ENCODE measurements at regions not wholly inside any gene's neighbourhood (a gene's known extent, or its start where the extent isn't known, plus 50 kb on each side); places are given as distances from the start of the nearest gene placed in this dataset.

- Mint-ChIP-seq H3K36me3 (ENCODE audit: low read depth) (no peaks in the 10 kb centered on the region), H3K4me1 (no peaks in the 10 kb centered on the region), H3K4me3 (no peak overlapping the region), H3K9me3 (peaks cover 9% of the 10 kb centered on the region), H3K27me3 (no peaks in the 10 kb centered on the region), H3K27ac (no peak overlapping the region)
- intact Hi-C loops (cut with micrococcal nuclease) = no loop called here
- DNase-seq = no peak
These were observed 789.3 kb downstream of the SEMA5A start for GRCh38 chr5:8756498-8757084.

DNA sequence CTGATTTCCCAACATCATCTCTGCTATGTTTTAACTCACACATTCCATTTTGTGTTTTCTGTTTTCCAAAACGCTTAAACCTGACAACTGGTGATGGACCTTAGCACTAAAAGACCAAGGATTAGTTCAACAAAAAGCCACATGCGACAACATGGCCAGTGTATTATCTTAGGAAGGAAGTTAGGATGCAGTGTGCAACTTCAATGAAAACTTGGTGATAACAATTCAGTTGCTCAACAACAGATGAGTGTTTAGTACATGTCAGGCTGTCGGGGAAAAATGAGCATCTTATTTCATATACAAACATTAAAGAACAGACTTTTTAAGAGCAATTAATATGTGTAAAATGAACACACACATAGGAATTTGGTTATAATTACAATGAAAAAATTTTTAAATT is 780.0 kb downstream of the SEMA5A start:
- Mint-ChIP-seq H3K4me1 (no peaks in the 10 kb centered on the region), H3K27ac (no peak overlapping the region), H3K27me3 (no peaks in the 10 kb centered on the region), H3K36me3 (ENCODE audit: low read depth) (no peaks in the 10 kb centered on the region), H3K9me3 (peaks cover 3% of the 10 kb centered on the region), H3K4me3 (no peak overlapping the region)
- intact Hi-C loops (cut with micrococcal nuclease) = no loop called here
- DNase-seq = no peak

DNA sequence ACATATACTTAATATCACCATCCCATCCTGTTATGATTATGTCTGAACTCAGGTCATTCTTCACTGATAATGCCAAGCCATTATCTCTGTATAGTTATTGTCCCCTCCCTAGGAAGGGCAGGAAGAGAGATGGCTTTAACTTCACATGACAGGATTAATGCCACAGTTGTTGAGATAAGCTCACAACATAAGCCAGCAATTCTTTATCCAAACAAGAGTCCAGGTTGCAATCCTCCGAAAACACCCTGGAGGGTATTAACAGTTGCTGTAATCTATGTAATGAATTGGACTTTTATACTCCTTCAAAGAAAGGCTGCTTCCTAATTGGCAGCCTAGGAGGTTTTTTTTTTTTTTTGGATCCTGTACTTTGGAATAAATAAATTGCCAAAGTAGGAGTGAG is 779.4 kb downstream of the SEMA5A start:
- H3K4me3 Mint-ChIP-seq = no peak overlapping the region
- intact Hi-C loops (cut with micrococcal nuclease) = no loop called here

DNA sequence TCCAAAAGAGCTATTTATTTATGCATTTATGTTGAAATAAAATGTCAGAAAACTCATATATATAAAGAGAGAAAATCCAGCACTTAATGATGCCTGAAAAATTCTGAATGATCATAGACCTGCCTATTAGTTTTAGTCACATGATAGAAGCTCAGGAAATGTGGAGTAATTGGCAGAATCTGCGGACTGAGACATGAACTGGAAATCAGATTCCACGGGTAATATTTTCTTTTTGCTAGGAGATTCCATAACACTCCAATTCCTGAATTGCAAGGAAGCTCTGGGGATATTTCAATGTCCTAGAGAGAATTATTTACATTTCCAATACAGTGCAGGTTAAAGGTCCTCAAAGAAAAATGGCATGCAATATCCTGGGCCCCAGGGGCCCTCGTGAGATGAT is 778.8 kb downstream of the SEMA5A start:
- DNase-seq = no peak
- peaks cover 3% of the 10 kb centered on the region for H3K9me3 Mint-ChIP-seq
- H3K27me3 Mint-ChIP-seq = no peaks in the 10 kb centered on the region
- H3K4me1 Mint-ChIP-seq = no peaks in the 10 kb centered on the region
- no peak overlapping the region for H3K4me3 Mint-ChIP-seq
- no peaks in the 10 kb centered on the region for H3K36me3 Mint-ChIP-seq (ENCODE audit: low read depth)
- intact Hi-C loops (cut with micrococcal nuclease) = no loop called here
- H3K27ac Mint-ChIP-seq = no peak overlapping the region

More for the DNA sequence above, 779.4 kb downstream of the SEMA5A start:
- Mint-ChIP-seq H3K36me3 (ENCODE audit: low read depth) (no peaks in the 10 kb centered on the region), H3K4me1 (no peaks in the 10 kb centered on the region), H3K27ac (no peak overlapping the region), H3K9me3 (peaks cover 3% of the 10 kb centered on the region), H3K27me3 (no peaks in the 10 kb centered on the region)
- no peak for DNase-seq

GRCh38 chr5:8767746-8768145 is 778.1 kb downstream of the SEMA5A start:
- H3K27me3 Mint-ChIP-seq = no peaks in the 10 kb centered on the region
- intact Hi-C loops (cut with micrococcal nuclease) = no loop called here
- H3K9me3 Mint-ChIP-seq = peaks cover 3% of the 10 kb centered on the region
- no peaks in the 10 kb centered on the region for H3K36me3 Mint-ChIP-seq (ENCODE audit: low read depth)
- no peak overlapping the region for H3K4me3 Mint-ChIP-seq
- DNase-seq = no peak
- no peaks in the 10 kb centered on the region for H3K4me1 Mint-ChIP-seq
- no peak overlapping the region for H3K27ac Mint-ChIP-seq

DNA sequence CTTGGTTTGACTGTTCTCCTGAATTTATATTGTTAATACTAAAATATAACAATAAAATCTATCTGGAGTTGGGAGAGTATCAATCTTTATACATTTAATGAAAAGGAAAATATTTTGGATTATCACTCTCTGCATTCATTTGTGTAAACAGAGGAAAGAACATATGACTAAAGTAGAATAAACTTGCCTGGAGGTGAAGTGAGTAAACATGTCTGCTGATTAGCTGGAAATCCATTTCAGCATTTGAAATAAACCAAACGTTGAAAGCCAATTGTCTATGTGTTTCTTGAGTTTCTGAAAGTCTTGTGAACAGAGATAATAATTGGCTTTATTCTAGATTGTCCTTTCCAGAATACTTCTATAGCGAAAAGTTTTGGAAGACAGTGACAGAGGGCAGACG is 776.2 kb downstream of the SEMA5A start:
- Mint-ChIP-seq H3K4me3 (no peak overlapping the region), H3K27me3 (no peaks in the 10 kb centered on the region), H3K36me3 (ENCODE audit: low read depth) (no peaks in the 10 kb centered on the region), H3K9me3 (no peaks in the 10 kb centered on the region), H3K4me1 (no peaks in the 10 kb centered on the region), H3K27ac (no peak overlapping the region)
- DNase-seq = no peak
- intact Hi-C loops (cut with micrococcal nuclease) = no loop called here

DNA sequence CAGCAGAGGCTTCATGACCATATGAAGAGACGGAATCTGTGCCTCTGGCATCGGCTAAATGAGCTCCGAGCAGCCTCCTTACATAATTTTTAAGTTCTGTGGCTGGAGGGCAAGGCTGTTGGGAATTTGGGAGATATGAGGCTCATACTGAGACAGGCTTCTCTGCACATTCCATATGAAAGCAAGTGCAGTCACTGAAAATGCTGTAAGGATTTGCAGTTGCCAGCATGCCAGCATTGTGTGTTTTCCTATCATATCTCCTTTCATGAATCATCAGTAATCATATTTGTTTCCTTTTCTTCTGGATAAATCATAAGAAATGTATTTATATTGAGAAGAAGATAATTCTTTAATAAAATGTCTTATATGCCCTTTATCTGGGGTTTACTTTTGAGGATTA is 775.4 kb downstream of the SEMA5A start:
- Mint-ChIP-seq H3K4me3 (no peak overlapping the region), H3K27me3 (no peaks in the 10 kb centered on the region), H3K9me3 (no peaks in the 10 kb centered on the region), H3K27ac (no peak overlapping the region), H3K4me1 (no peaks in the 10 kb centered on the region), H3K36me3 (ENCODE audit: low read depth) (no peaks in the 10 kb centered on the region)
- intact Hi-C loops (cut with micrococcal nuclease) = no loop called here
- no peak for DNase-seq

GRCh38 chr5:8773046-8773615 is 772.7 kb downstream of the SEMA5A start:
- H3K9me3 Mint-ChIP-seq = no peaks in the 10 kb centered on the region

DNA sequence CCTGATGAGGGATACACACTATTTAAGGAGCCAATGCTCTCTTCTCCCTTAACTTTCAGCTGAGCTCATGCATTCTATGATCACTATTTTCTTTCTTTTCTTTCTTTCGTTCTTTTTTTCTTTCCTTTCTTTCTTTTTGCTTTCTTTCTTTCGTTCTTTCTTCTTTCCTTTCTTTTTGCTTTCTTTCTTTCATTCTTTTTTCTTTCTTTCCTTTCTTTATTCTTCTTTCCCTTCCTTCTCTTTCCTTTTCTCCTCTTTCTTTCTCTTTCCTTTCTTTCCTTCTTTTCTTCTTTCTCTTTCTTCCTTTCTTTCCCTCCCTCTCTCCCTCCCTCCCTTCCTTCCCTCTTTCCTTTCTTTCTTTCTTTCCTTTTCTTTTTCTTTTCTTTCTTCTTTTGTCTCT is 761.2 kb downstream of the SEMA5A start:
- Mint-ChIP-seq H3K27ac (no peak overlapping the region), H3K27me3 (no peaks in the 10 kb centered on the region), H3K9me3 (peaks cover 9% of the 10 kb centered on the region), H3K36me3 (ENCODE audit: low read depth) (no peaks in the 10 kb centered on the region), H3K4me1 (no peaks in the 10 kb centered on the region), H3K4me3 (no peak overlapping the region)
- DNase-seq = no peak
- intact Hi-C loops (cut with micrococcal nuclease) = no loop called here

More at GRCh38 chr5:8773046-8773615, 772.7 kb downstream of the SEMA5A start:
- no peak overlapping the region for H3K4me3 Mint-ChIP-seq
- DNase-seq = no peak
- no peak overlapping the region for H3K27ac Mint-ChIP-seq
- no peaks in the 10 kb centered on the region for H3K27me3 Mint-ChIP-seq
- H3K36me3 Mint-ChIP-seq (ENCODE audit: low read depth) = no peaks in the 10 kb centered on the region
- intact Hi-C loops (cut with micrococcal nuclease) = no loop called here
- no peaks in the 10 kb centered on the region for H3K4me1 Mint-ChIP-seq

- H3K4me3 Mint-ChIP-seq = no peak overlapping the region
- no peaks in the 10 kb centered on the region for H3K36me3 Mint-ChIP-seq (ENCODE audit: low read depth)
- H3K4me1 Mint-ChIP-seq = no peaks in the 10 kb centered on the region
- intact Hi-C loops (cut with micrococcal nuclease) = no loop called here
- no peak overlapping the region for H3K27ac Mint-ChIP-seq
- no peaks in the 10 kb centered on the region for H3K27me3 Mint-ChIP-seq
- peaks cover 9% of the 10 kb centered on the region for H3K9me3 Mint-ChIP-seq
- DNase-seq = no peak
These were observed 757.6 kb downstream of the SEMA5A start for GRCh38 chr5:8788246-8788645.

GRCh38 chr5:8805653-8806052 is 740.2 kb downstream of the SEMA5A start:
- no peak overlapping the region for H3K27ac Mint-ChIP-seq
- DNase-seq = no peak
- intact Hi-C loops (cut with micrococcal nuclease) = no loop called here
- H3K36me3 Mint-ChIP-seq (ENCODE audit: low read depth) = no peaks in the 10 kb centered on the region
- no peaks in the 10 kb centered on the region for H3K27me3 Mint-ChIP-seq
- no peak overlapping the region for H3K4me3 Mint-ChIP-seq
- H3K9me3 Mint-ChIP-seq = peaks cover 17% of the 10 kb centered on the region
- H3K4me1 Mint-ChIP-seq = no peaks in the 10 kb centered on the region

DNA sequence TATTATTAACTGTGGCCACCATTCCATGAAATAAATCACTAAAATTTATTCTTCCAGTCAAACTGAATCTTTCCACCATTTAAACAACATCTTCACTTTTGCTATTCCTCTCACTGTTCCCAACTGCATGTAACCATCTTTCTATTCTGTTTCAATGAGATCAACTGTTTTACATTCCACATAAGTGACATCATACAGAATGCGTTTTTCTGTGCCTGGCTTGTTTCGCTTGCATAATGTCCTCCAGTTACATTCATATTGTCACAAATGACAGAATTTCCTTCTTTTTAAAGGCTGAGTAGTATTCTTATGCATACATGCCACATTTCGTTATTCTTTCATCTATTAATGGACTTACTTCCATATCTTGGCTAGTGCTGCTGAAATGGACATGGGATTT is 738.2 kb downstream of the SEMA5A start:
- Mint-ChIP-seq H3K27me3 (no peaks in the 10 kb centered on the region), H3K9me3 (peaks cover 23% of the 10 kb centered on the region)
- DNase-seq = no peak

DNA sequence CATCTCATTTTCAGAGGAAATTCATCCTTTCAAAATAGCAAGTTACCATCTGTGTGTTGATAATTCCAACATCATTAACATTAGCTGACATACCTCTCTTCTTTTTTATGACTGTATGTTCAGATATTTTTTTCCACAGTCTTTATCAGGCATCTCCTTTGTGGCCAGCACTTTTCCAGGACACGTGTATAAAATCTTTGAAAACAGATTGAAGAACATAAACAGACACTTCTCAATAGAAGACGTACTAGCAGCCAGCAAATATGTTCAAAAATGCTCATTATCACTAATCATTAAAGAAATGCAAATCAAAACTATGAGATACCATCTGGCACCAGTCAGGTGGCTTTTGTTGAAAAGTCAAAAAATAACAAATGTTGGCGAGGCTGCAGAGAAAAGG is 734.3 kb downstream of the SEMA5A start:
- intact Hi-C loops (cut with micrococcal nuclease) = no loop called here
- DNase-seq = no peak
- no peak overlapping the region for H3K4me3 Mint-ChIP-seq
- no peaks in the 10 kb centered on the region for H3K27me3 Mint-ChIP-seq
- H3K9me3 Mint-ChIP-seq = peaks cover 17% of the 10 kb centered on the region
- H3K27ac Mint-ChIP-seq = no peak overlapping the region
- no peaks in the 10 kb centered on the region for H3K4me1 Mint-ChIP-seq
- no peaks in the 10 kb centered on the region for H3K36me3 Mint-ChIP-seq (ENCODE audit: low read depth)

More for the DNA sequence above, 738.2 kb downstream of the SEMA5A start:
- no peaks in the 10 kb centered on the region for H3K4me1 Mint-ChIP-seq
- intact Hi-C loops (cut with micrococcal nuclease) = no loop called here
- H3K4me3 Mint-ChIP-seq = no peak overlapping the region
- H3K36me3 Mint-ChIP-seq (ENCODE audit: low read depth) = no peaks in the 10 kb centered on the region
- H3K27ac Mint-ChIP-seq = no peak overlapping the region

GRCh38 chr5:8813180-8813579 is 732.7 kb downstream of the SEMA5A start:
- H3K27me3 Mint-ChIP-seq = no peaks in the 10 kb centered on the region
- no peaks in the 10 kb centered on the region for H3K36me3 Mint-ChIP-seq (ENCODE audit: low read depth)
- H3K4me3 Mint-ChIP-seq = no peak overlapping the region
- no peak overlapping the region for H3K27ac Mint-ChIP-seq
- H3K4me1 Mint-ChIP-seq = no peaks in the 10 kb centered on the region
- intact Hi-C loops (cut with micrococcal nuclease) = no loop called here
- H3K9me3 Mint-ChIP-seq = peaks cover 13% of the 10 kb centered on the region
- DNase-seq = no peak

DNA sequence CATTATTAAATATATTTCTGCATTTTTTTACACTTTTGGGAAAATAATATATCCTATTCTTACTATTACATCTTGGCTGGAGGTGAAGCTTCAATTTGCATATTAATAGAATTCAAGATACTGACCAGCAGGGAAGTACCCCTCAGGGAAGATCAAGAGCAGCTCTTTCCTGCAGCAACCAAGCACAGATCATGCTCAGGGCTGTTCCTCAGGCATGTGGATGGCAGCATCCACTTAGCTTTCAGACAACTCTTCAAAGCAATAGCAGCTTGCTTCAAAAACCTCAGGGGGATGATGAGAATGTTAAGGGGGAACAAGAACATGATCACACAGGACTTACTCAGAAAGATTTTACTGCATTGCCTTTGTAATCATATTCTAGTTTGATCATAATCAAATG is 731.8 kb downstream of the SEMA5A start:
- Mint-ChIP-seq H3K36me3 (ENCODE audit: low read depth) (no peaks in the 10 kb centered on the region), H3K4me1 (no peaks in the 10 kb centered on the region), H3K27ac (no peak overlapping the region), H3K9me3 (peaks cover 13% of the 10 kb centered on the region), H3K4me3 (no peak overlapping the region), H3K27me3 (no peaks in the 10 kb centered on the region)
- no peak for DNase-seq
- intact Hi-C loops (cut with micrococcal nuclease) = no loop called here
